Peyer's patch (tissue), 4 donors: ENCODE measurements at regions not wholly inside any gene's neighbourhood (a gene's known extent, or its start where the extent isn't known, plus 50 kb on each side); places are given as distances from the start of the nearest gene placed in this dataset.

Experiments
- DNase-seq, 3 donors: peaks; one replicate each; pipeline ENCODE4 v3.0.0-alpha.2; 2017 to 2019
- H3K27ac ChIP-seq, 4 donors: fragments of 200-600 bp; sonication (generic); one replicate each; pipeline ENCODE4 v1.5.1; 2016 to 2019
- H3K27me3 ChIP-seq, 2 donors: fragments of 200-600 bp; sonication (generic); one replicate each; pipeline ENCODE4 v1.5.1; 2019
- H3K36me3 ChIP-seq, 3 donors: fragments of 200-600 bp; sonication (generic); one replicate each; pipeline ENCODE4 v1.5.1; 2016 to 2019
- H3K4me1 ChIP-seq, 4 donors: fragments of 200-600 bp; sonication (generic); one replicate each; pipeline ENCODE4 v1.5.1; 2016 to 2019
- H3K4me3 ChIP-seq, 4 donors: fragments of 200-600 bp; sonication (generic); 1 replicate in 3 of 4; 2 replicates in 1 of 4; pipeline ENCODE4 v1.5.1; 2016 to 2019; ENCODE audit warnings: mild to moderate bottlenecking in 1 of 4
- H3K9me3 ChIP-seq, 4 donors: fragments of 200-600 bp; sonication (generic); one replicate each; pipeline ENCODE4 v1.5.1; 2016 to 2019; ENCODE audit warnings: mild to moderate bottlenecking in 1 of 4
- CTCF ChIP-seq, 6 experiments: fragments of 450-650 bp in 4 of 6; fragments of 200-600 bp in 2 of 6; sonication (generic) in 1 of 6; IDR thresholded peaks; one replicate each; pipeline ENCODE4 v1.5.1; 2017 to 2019; ENCODE audit warnings: antibody characterized with exemption in 6 of 6, mild to moderate bottlenecking in 3 of 6, moderate library complexity in 1 of 6
- POLR2A ChIP-seq, 2 donors: fragments of 450-650 bp; IDR thresholded peaks; one replicate each; pipeline ENCODE4 v1.5.1; 2017; ENCODE audit warnings: antibody characterized with exemption in 2 of 2, mild to moderate bottlenecking in 2 of 2, moderate library complexity in 2 of 2

- no peak overlapping the region for H3K27ac ChIP-seq
- H3K36me3 ChIP-seq = no peaks in the 10 kb centered on the region
- H3K4me3 ChIP-seq = no peak overlapping the region
- no peaks in the 10 kb centered on the region for H3K9me3 ChIP-seq
- H3K4me1 ChIP-seq = no peaks in the 10 kb centered on the region
- DNase-seq = no peak
- TF ChIP-seq POLR2A (IDR thresholded peaks at IDR 0.05) (no peak), CTCF (IDR thresholded peaks at IDR 0.05) (no peak)
- H3K27me3 ChIP-seq = no peaks in the 10 kb centered on the region
Observed at GRCh38 chr2:234191819-234192407, 141.4 kb downstream of the SPP2 start.

- Histone ChIP-seq H3K4me1 (no peaks in the 10 kb centered on the region), H3K4me3 (no peak overlapping the region), H3K9me3 (no peaks in the 10 kb centered on the region), H3K27ac (no peak overlapping the region), H3K36me3 (no peaks in the 10 kb centered on the region), H3K27me3 (no peaks in the 10 kb centered on the region)
- TF ChIP-seq POLR2A (IDR thresholded peaks at IDR 0.05) (no peak), CTCF (IDR thresholded peaks at IDR 0.05) (no peak)
- DNase-seq = no peak
Observed at GRCh38 chr2:234189786-234190300, 139.3 kb downstream of the SPP2 start.

- no peaks in the 10 kb centered on the region for H3K27me3 ChIP-seq
- H3K9me3 ChIP-seq = no peaks in the 10 kb centered on the region
- no peak for TF ChIP-seq POLR2A (IDR thresholded peaks at IDR 0.05)
- TF ChIP-seq CTCF (IDR thresholded peaks at IDR 0.05) = no peak
- H3K27ac ChIP-seq = no peak overlapping the region
- H3K4me3 ChIP-seq = no peak overlapping the region
- no peak for DNase-seq
- no peaks in the 10 kb centered on the region for H3K36me3 ChIP-seq
- H3K4me1 ChIP-seq = no peaks in the 10 kb centered on the region
Observed at GRCh38 chr2:234189230-234189629, 138.7 kb downstream of the SPP2 start.

GRCh38 chr2:234187646-234188174 lies 137.2 kb downstream of the SPP2 start:
- no peaks in the 10 kb centered on the region for H3K4me1 ChIP-seq
- H3K27me3 ChIP-seq = no peaks in the 10 kb centered on the region
- H3K27ac ChIP-seq = no peak overlapping the region
- no peaks in the 10 kb centered on the region for H3K9me3 ChIP-seq
- H3K4me3 ChIP-seq = no peak overlapping the region
- no peak for DNase-seq
- TF ChIP-seq CTCF (IDR thresholded peaks at IDR 0.05) = no peak
- H3K36me3 ChIP-seq = no peaks in the 10 kb centered on the region

GRCh38 chr2:234181121-234181520 lies 130.6 kb downstream of the SPP2 start:
- H3K4me1 ChIP-seq = no peaks in the 10 kb centered on the region
- no peak overlapping the region for H3K4me3 ChIP-seq
- DNase-seq = no peak
- TF ChIP-seq POLR2A (IDR thresholded peaks at IDR 0.05) (no peak), CTCF (IDR thresholded peaks at IDR 0.05) (no peak)
- H3K27ac ChIP-seq = no peak overlapping the region
- no peaks in the 10 kb centered on the region for H3K27me3 ChIP-seq
- H3K36me3 ChIP-seq = no peaks in the 10 kb centered on the region
- H3K9me3 ChIP-seq = no peaks in the 10 kb centered on the region

- H3K4me3 ChIP-seq = no peak overlapping the region
- no peaks in the 10 kb centered on the region for H3K4me1 ChIP-seq
- H3K27me3 ChIP-seq = no peaks in the 10 kb centered on the region
- no peak for TF ChIP-seq CTCF (IDR thresholded peaks at IDR 0.05)
- no peak for TF ChIP-seq POLR2A (IDR thresholded peaks at IDR 0.05)
- no peak for DNase-seq
- no peak overlapping the region for H3K27ac ChIP-seq
- H3K36me3 ChIP-seq = no peaks in the 10 kb centered on the region
- H3K9me3 ChIP-seq = no peaks in the 10 kb centered on the region
Observed at GRCh38 chr2:234179031-234179363, 128.5 kb downstream of the SPP2 start.
